Thyroid gland (tissue), 4 donors: ENCODE measurements at regions not wholly inside any gene's neighbourhood (a gene's known extent, or its start where the extent isn't known, plus 50 kb on each side); places are given as distances from the start of the nearest gene placed in this dataset.

Experiments
- CTCF ChIP-seq, 6 experiments: fragments of 200-600 bp in 3 of 6; fragments of 450-650 bp in 3 of 6; sonication (generic) in 3 of 6; IDR thresholded peaks; one replicate each; pipeline ENCODE4 v1.5.1; 2016 to 2019; ENCODE audit warnings: antibody characterized with exemption in 6 of 6, mild to moderate bottlenecking in 2 of 6, inconsistent platforms in 1 of 6, moderate library complexity in 1 of 6
- POLR2A ChIP-seq, 2 donors: fragments of 450-650 bp; IDR thresholded peaks; one replicate each; pipeline ENCODE4 v1.6.1; 2017; ENCODE audit warnings: antibody characterized with exemption in 2 of 2, mild to moderate bottlenecking in 2 of 2, moderate library complexity in 1 of 2

- TF ChIP-seq POLR2A (IDR thresholded peaks at IDR 0.05), result no peak
- no peak for TF ChIP-seq CTCF (IDR thresholded peaks at IDR 0.05)
These were observed 94.9 kb downstream of the RBFOX3 start for GRCh38 chr17:79515646-79516571.
